ENCODE measurements at regions not wholly inside any gene's neighbourhood (a gene's known extent, or its start where the extent isn't known, plus 50 kb on each side); places are given as distances from the start of the nearest gene placed in this dataset.

DNA sequence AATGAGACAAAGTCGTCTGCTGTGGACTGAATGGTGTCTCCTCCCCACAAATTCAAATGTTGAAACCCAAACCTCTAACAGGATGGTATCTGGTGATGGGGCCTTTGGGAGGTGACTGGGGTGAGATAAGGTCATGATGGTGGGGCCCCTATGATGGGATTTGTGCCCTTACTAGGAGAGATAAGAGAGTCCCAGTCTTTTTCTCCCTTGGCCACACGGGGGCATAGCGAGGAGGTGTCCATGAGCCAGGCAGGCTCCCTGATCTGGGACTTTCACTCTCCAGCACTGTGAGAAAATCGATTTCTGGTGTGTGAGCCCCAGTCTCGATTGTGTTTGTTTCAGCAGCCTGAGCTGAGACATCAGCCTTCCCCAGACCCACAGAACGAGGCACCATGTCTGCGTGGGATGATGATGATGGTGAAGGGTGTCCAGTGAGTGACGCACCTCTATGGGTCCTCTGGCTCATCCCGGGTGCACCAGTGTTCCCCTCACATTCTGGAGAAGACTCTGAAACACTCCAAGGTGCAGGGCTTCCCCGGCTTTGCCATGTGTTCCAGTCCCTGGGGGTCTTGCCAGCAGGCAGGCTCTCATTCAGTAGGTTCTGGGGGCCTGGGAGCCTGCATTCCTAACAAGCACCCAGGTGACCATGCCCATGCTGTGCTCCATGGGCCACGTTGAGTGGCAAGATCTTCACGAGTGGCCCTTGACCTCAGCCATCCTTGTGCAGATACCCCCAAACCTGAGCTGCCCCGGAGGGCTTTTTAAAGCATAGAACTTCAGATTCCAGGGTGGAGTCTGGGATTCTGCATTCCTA is 363.0 kb downstream of the CTTN start:
- H3K9me3 Mint-ChIP-seq, result peaks cover 0 to 9% of the 10 kb centered on the region in 2 experiments; a peak in 3 of 5 replicates
- H3K9ac ChIP-seq (ENCODE audit: extremely low read depth, insufficient read length, low read length), result no peak overlapping the region
- H3K27ac ChIP-seq (ENCODE audit: insufficient read length, low read depth, low read length), result no peak overlapping the region
- H3K36me3 Mint-ChIP-seq (ENCODE audit: insufficient read depth in 1 of 3, low read depth in 3 of 3), result peaks cover 6 to 12% (median 8%) of the 10 kb centered on the region in 3 experiments
- no peak overlapping the region for H2BK120ac ChIP-seq (ENCODE audit: low read depth, low read length, poor library complexity, severe bottlenecking)
- H4K20me1 ChIP-seq (ENCODE audit: control insufficient read depth, insufficient read depth, insufficient read length), result no peaks in the 10 kb centered on the region
- no peaks in the 10 kb centered on the region for H3K9me3 ChIP-seq (ENCODE audit: control insufficient read depth, low read depth, low read length)
- DNase-seq, result no peak
- H3K79me1 ChIP-seq (ENCODE audit: insufficient read depth, low read depth, low read length, poor library complexity, severe bottlenecking), result no peaks in the 10 kb centered on the region
- WGBS (ENCODE audit: extremely low coverage, insufficient read length, low lambda C conversion rate), result no CpG with 5 or more reads among the region's 13 CpGs
- no peak overlapping the region for H2BK5ac ChIP-seq (ENCODE audit: insufficient read length, low read length)
- no peak overlapping the region; a peak in 1 of 7 replicates for H3K27ac Mint-ChIP-seq
- H3K14ac ChIP-seq (ENCODE audit: insufficient read depth, low read length), result no peak overlapping the region
- TF ChIP-seq, protein P1, sequence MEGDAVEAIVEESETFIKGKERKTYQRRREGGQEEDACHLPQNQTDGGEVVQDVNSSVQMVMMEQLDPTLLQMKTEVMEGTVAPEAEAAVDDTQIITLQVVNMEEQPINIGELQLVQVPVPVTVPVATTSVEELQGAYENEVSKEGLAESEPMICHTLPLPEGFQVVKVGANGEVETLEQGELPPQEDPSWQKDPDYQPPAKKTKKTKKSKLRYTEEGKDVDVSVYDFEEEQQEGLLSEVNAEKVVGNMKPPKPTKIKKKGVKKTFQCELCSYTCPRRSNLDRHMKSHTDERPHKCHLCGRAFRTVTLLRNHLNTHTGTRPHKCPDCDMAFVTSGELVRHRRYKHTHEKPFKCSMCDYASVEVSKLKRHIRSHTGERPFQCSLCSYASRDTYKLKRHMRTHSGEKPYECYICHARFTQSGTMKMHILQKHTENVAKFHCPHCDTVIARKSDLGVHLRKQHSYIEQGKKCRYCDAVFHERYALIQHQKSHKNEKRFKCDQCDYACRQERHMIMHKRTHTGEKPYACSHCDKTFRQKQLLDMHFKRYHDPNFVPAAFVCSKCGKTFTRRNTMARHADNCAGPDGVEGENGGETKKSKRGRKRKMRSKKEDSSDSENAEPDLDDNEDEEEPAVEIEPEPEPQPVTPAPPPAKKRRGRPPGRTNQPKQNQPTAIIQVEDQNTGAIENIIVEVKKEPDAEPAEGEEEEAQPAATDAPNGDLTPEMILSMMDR (conservative IDR thresholded peaks at IDR 0.05), result peak; percentile 44; the same call in 2 of the 3 replicates
- no peak overlapping the region for H3K4me3 Mint-ChIP-seq
- no peak overlapping the region for H3K4me2 ChIP-seq (ENCODE audit: insufficient read depth, insufficient read length, low read length)
- no peak overlapping the region for H3K4ac ChIP-seq (ENCODE audit: low read depth, low read length)
- no peak overlapping the region for H3K23ac ChIP-seq (ENCODE audit: insufficient read length, low read depth, low read length)
- no peaks in the 10 kb centered on the region for H3K27me3 ChIP-seq (ENCODE audit: insufficient read depth, low read length)
- no peak overlapping the region for H4K8ac ChIP-seq (replicated peaks; ENCODE audit: insufficient read length, low read depth, low read length)
- no peak overlapping the region for H2BK12ac ChIP-seq (ENCODE audit: insufficient read length, low read depth, low read length)
- H4K5ac ChIP-seq (ENCODE audit: insufficient read length, low read depth, low read length), result no peak overlapping the region
- no peak overlapping the region for H3T11ph ChIP-seq (ENCODE audit: low read length)
- no peak overlapping the region for H2BK20ac ChIP-seq (ENCODE audit: low read depth, low read length, poor library complexity, severe bottlenecking)
- H3K4me1 ChIP-seq (ENCODE audit: insufficient read depth, low read length), result no peaks in the 10 kb centered on the region
- no peak overlapping the region for H4K91ac ChIP-seq (ENCODE audit: insufficient read length, low read depth, low read length)
- H2BK15ac ChIP-seq (ENCODE audit: low read depth, low read length), result no peak overlapping the region
- H3K79me2 ChIP-seq (ENCODE audit: insufficient read depth, low read length), result no peaks in the 10 kb centered on the region; the same call in 1 of the 2 replicates
- no peak overlapping the region for H3K18ac ChIP-seq (ENCODE audit: insufficient read length, low read depth, low read length)
- H2AFZ ChIP-seq (ENCODE audit: low read length), result no peak overlapping the region
- no peaks in the 10 kb centered on the region for H3K23me2 ChIP-seq (ENCODE audit: insufficient read length, low read depth, low read length, poor library complexity, severe bottlenecking)
- H3K56ac ChIP-seq (ENCODE audit: insufficient read length, low read depth, low read length), result no peak overlapping the region
- peaks cover 3% of the 10 kb centered on the region for H3K27me3 Mint-ChIP-seq (ENCODE audit: low read depth)
- peaks cover 17 to 22% of the 10 kb centered on the region in 2 experiments for H3K4me1 Mint-ChIP-seq
- H2AK5ac ChIP-seq (ENCODE audit: insufficient read length, low read length), result no peak overlapping the region
